IMR-90 (cell line): ENCODE measurements at regions not wholly inside any gene's neighbourhood (a gene's known extent, or its start where the extent isn't known, plus 50 kb on each side); places are given as distances from the start of the nearest gene placed in this dataset.

Experiments
- ATAC-seq: fragments of 200-7000 bp; cut with Tn5 transposase; 2 replicates; pipeline ENCODE4 v1.9.1; 2020; ENCODE audit warnings: low read depth, mild to moderate bottlenecking, moderate library complexity
- BruUV-seq: library from RNA; stranded (reverse); fragments of 400-500 nt; replicated peaks from 2 replicates; lab custom pipeline; 2021; lab: Mats Ljungman, UMichigan
- CTCF ChIA-PET: fragments of 300-600 bp; formaldehyde crosslinking; extraction: SDS; loops from one replicate; lab custom pipeline; 2021; ENCODE audit warnings: antibody characterized with exemption; lab: Yijun Ruan, JAX
- POLR2A ChIA-PET: fragments of 300-600 bp; sonication (Branson Sonifier 250); formaldehyde crosslinking; loops from one replicate; lab custom pipeline; 2022; ENCODE audit warnings: antibody characterized with exemption; ENCODE audit not compliant: unreplicated experiment; lab: Charles Lee
- DNase-seq: peaks from one replicate; pipeline ENCODE4 v3.0.0; 2013
- H2AFZ ChIP-seq: replicated peaks from 2 replicates; pipeline ENCODE3; 2013; ENCODE audit warnings: low read length, mild to moderate bottlenecking; ENCODE audit not compliant: poor library complexity
- H2AK5ac ChIP-seq: 2 replicates; pipeline ENCODE4 v1.6.1; 2013; ENCODE audit warnings: low read depth, low read length, inconsistent platforms
- H2AK9ac ChIP-seq: replicated peaks from 2 replicates; pipeline ENCODE3; 2013; ENCODE audit warnings: mild to moderate bottlenecking, low read depth, low read length, moderate library complexity; ENCODE audit not compliant: poor library complexity
- H2BK120ac ChIP-seq: 2 replicates; pipeline ENCODE4 v1.6.1; 2013; ENCODE audit warnings: low read depth, low read length, inconsistent platforms
- H2BK15ac ChIP-seq: 3 replicates; pipeline ENCODE4 v1.6.1; 2013; ENCODE audit warnings: low read depth, low read length, inconsistent platforms
- H2BK20ac ChIP-seq: 2 replicates; pipeline ENCODE4 v1.6.1; 2013; ENCODE audit warnings: low read depth, mild to moderate bottlenecking, inconsistent platforms, low read length, moderate library complexity
- H2BK5ac ChIP-seq: 2 replicates; pipeline ENCODE4 v1.6.1; 2013; ENCODE audit warnings: mild to moderate bottlenecking, low read depth, low read length, inconsistent platforms; ENCODE audit not compliant: poor library complexity, severe bottlenecking
- H3K14ac ChIP-seq: replicated peaks from 2 replicates; pipeline ENCODE4 v1.6.1; 2013; ENCODE audit warnings: low read depth, low read length, inconsistent platforms
- H3K18ac ChIP-seq: 2 replicates; pipeline ENCODE4 v1.6.1; 2013; ENCODE audit warnings: low read depth, low read length, control low read depth
- H3K23ac ChIP-seq: 2 replicates; pipeline ENCODE4 v1.6.1; 2013; ENCODE audit warnings: low read depth, low read length, inconsistent platforms
- H3K27ac ChIP-seq: 2 replicates; pipeline ENCODE4 v1.5.1; 2013; ENCODE audit warnings: mild to moderate bottlenecking, control low read depth, low read length; ENCODE audit not compliant: insufficient read depth
- H3K27me3 ChIP-seq: 2 replicates; pipeline ENCODE4 v1.6.1; 2013; ENCODE audit warnings: low read length; ENCODE audit not compliant: control insufficient read depth, insufficient read depth
- H3K36me3 ChIP-seq: 2 replicates; pipeline ENCODE4 v1.6.1; 2013; ENCODE audit warnings: low read length, mixed read lengths; ENCODE audit not compliant: control insufficient read depth, insufficient read depth
- H3K4ac ChIP-seq: 2 replicates; pipeline ENCODE4 v1.6.1; 2013; ENCODE audit warnings: low read depth, low read length, inconsistent platforms
- H3K4me1 ChIP-seq: 2 replicates; pipeline ENCODE4 v1.6.1; 2013; ENCODE audit warnings: low read length, mixed read lengths; ENCODE audit not compliant: control insufficient read depth, insufficient read depth
- H3K4me2 ChIP-seq: 2 replicates; pipeline ENCODE4 v1.6.1; 2013; ENCODE audit warnings: low read depth, mild to moderate bottlenecking, control low read depth, low read length, moderate library complexity
- H3K4me3 ChIP-seq: 2 replicates; pipeline ENCODE4 v1.5.1; 2013; ENCODE audit warnings: low read depth, mild to moderate bottlenecking, control low read depth, low read length, moderate library complexity; ENCODE audit not compliant: insufficient read depth
- H3K56ac ChIP-seq: 2 replicates; pipeline ENCODE4 v1.6.1; 2013; ENCODE audit warnings: low read length, inconsistent platforms; ENCODE audit not compliant: insufficient read depth; ENCODE audit errors: extremely low read depth
- H3K79me1 ChIP-seq, 2 experiments: 2 replicates each; pipeline ENCODE4 v1.6.1; 2013; ENCODE audit warnings: low read length in 2 of 2, inconsistent platforms in 1 of 2, low read depth in 1 of 2
- H3K9ac ChIP-seq: 2 replicates; pipeline ENCODE4 v1.6.1; 2013; ENCODE audit warnings: low read depth, low read length, control low read depth
- H3K9me1 ChIP-seq: 2 replicates; pipeline ENCODE4 v1.6.1; 2013; ENCODE audit warnings: low read length, inconsistent platforms; ENCODE audit not compliant: insufficient read depth
- H3K9me3 ChIP-seq: 2 replicates; pipeline ENCODE4 v1.6.1; 2013; ENCODE audit warnings: low read length; ENCODE audit not compliant: control insufficient read depth, insufficient read depth
- H4K20me1 ChIP-seq: 2 replicates; pipeline ENCODE4 v1.6.1; 2013; ENCODE audit warnings: low read length, inconsistent platforms; ENCODE audit not compliant: insufficient read depth
- H4K5ac ChIP-seq: 2 replicates; pipeline ENCODE4 v1.6.1; 2013; ENCODE audit warnings: mild to moderate bottlenecking, low read depth, low read length, control low read depth
- H4K8ac ChIP-seq, 2 experiments: 2 replicates each; pipeline ENCODE4 v1.6.1; 2013; ENCODE audit warnings: low read depth in 2 of 2, low read length in 2 of 2, control low read depth in 1 of 2, inconsistent platforms in 1 of 2
- H4K91ac ChIP-seq: 2 replicates; pipeline ENCODE4 v1.6.1; 2013; ENCODE audit warnings: low read depth, low read length, inconsistent platforms; ENCODE audit not compliant: insufficient read depth
- CHD1 ChIP-seq: IDR thresholded peaks from 2 replicates; pipeline ENCODE4 v1.6.1; 2012; ENCODE audit warnings: low read depth, low read length, improper control_type of control experiment
- NFE2L2 ChIP-seq: fragments of 150-350 bp; IDR thresholded peaks from 2 replicates; pipeline ENCODE4 v1.6.1; 2016; ENCODE audit warnings: low read depth, mild to moderate bottlenecking, low read length
- RCOR1 ChIP-seq: IDR thresholded peaks from 2 replicates; pipeline ENCODE4 v1.6.1; 2012; ENCODE audit warnings: mild to moderate bottlenecking, low read length, improper control_type of control experiment; ENCODE audit not compliant: insufficient replicate concordance
- WGBS, 2 experiments: methylation state at CpG; one replicate each; pipeline versions ENCODE4 v1.1.5 to v1.1.7; 2013; ENCODE audit warnings: missing lambda C conversion rate in 2 of 2; ENCODE audit not compliant: insufficient read length in 1 of 2; ENCODE audit errors: extremely low coverage in 2 of 2; 5-methylcytosine and 5-hydroxymethylcytosine counted together
- dilution Hi-C: fragments of 300-500 bp; cut with HindIII; formaldehyde crosslinking; loops from one replicate; pipeline ENCODE4 v1.14.3; 2018; ENCODE audit warnings: low sequenced_read_pairs; ENCODE audit not compliant: unreplicated experiment
- in situ Hi-C: fragments of 300-500 bp; cut with MboI; formaldehyde crosslinking; loops from 3 replicates; pipeline ENCODE4 v1.14.3; 2019; ENCODE audit warnings: low sequenced_read_pairs, inconsistent platforms, mixed read lengths
- intact Hi-C: fragments of 100-400 bp; cut with micrococcal nuclease; formaldehyde crosslinking; loops from 2 replicates; pipeline ENCODE4 v1.10.0; 2022

GRCh38 chrX:95893636-95894035 is 791.0 kb upstream of the DIAPH2 start:
- no peak for DNase-seq

More at GRCh38 chrX:95893636-95894035, 791.0 kb upstream of the DIAPH2 start:
- no peak overlapping the region for H4K5ac ChIP-seq
- no peak overlapping the region for H3K23ac ChIP-seq
- no peak overlapping the region for H2BK20ac ChIP-seq
- no peak overlapping the region for H2BK120ac ChIP-seq
- H3K9me3 ChIP-seq, result no peaks in the 10 kb centered on the region
- no TSS peak for BruUV-seq
- intact Hi-C loops (no loop called here), dilution Hi-C loops (no loop called here), in situ Hi-C loops (no loop called here)
- ATAC-seq, result no peak
- no peak for TF ChIP-seq NFE2L2
- TF ChIP-seq CHD1, result no peak
- TF ChIP-seq RCOR1, result no peak
- H3K36me3 ChIP-seq, result no peaks in the 10 kb centered on the region
- no peak overlapping the region for H2AK5ac ChIP-seq
- H2BK15ac ChIP-seq, result no peak overlapping the region
- H2BK5ac ChIP-seq, result no peak overlapping the region
- ChIA-PET POLR2A (interaction anchor here (0.7 kb wide), 1 partner anchor 11 kb away, joined by 3 read pairs; no protein-coding TSS in a partner anchor), CTCF (no interaction called here)
- no peak overlapping the region for H3K14ac ChIP-seq
- no peak overlapping the region for H3K27ac ChIP-seq
- no CpG with 5 or more reads among the region's 2 CpGs for WGBS, 2 experiments
- no peak overlapping the region for H3K56ac ChIP-seq
- no peak overlapping the region for H3K4ac ChIP-seq
- no peaks in the 10 kb centered on the region for H3K79me1 ChIP-seq
- H3K4me2 ChIP-seq, result no peak overlapping the region
- no peaks in the 10 kb centered on the region for H3K27me3 ChIP-seq
- H3K4me3 ChIP-seq, result no peak overlapping the region
- no peaks in the 10 kb centered on the region for H4K20me1 ChIP-seq
- no peaks in the 10 kb centered on the region for H3K4me1 ChIP-seq
- H3K9me1 ChIP-seq, result no peaks in the 10 kb centered on the region
- no peak overlapping the region for H3K18ac ChIP-seq
- no peak overlapping the region for H4K8ac ChIP-seq
- no peak overlapping the region for H2AK9ac ChIP-seq
- no peak overlapping the region for H3K9ac ChIP-seq
- H4K91ac ChIP-seq, result no peak overlapping the region
- no peak overlapping the region for H2AFZ ChIP-seq
